ENCODE measurements at regions not wholly inside any gene's neighbourhood (a gene's known extent, or its start where the extent isn't known, plus 50 kb on each side); places are given as distances from the start of the nearest gene placed in this dataset.

DNA sequence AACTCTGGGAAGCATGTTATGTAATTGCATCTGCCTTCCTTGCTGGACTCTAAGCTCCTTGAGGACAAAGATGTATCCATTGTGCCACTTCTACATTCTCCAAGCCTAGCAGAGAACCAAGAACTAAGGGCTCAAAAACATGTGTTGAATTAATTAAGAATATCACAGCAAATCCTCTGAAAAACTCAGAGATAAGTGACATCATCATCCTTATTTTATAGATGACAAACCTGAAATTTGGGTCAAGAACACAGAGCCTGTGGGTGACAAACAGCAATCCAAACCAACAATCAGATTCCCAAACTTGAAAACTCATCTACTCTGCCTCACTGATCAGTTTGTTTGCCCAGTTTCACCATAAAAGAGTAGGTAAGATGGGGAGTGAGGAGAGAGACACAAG, 503.6 kb upstream of the LRRN3 start:
- TF ChIP-seq, protein P1, sequence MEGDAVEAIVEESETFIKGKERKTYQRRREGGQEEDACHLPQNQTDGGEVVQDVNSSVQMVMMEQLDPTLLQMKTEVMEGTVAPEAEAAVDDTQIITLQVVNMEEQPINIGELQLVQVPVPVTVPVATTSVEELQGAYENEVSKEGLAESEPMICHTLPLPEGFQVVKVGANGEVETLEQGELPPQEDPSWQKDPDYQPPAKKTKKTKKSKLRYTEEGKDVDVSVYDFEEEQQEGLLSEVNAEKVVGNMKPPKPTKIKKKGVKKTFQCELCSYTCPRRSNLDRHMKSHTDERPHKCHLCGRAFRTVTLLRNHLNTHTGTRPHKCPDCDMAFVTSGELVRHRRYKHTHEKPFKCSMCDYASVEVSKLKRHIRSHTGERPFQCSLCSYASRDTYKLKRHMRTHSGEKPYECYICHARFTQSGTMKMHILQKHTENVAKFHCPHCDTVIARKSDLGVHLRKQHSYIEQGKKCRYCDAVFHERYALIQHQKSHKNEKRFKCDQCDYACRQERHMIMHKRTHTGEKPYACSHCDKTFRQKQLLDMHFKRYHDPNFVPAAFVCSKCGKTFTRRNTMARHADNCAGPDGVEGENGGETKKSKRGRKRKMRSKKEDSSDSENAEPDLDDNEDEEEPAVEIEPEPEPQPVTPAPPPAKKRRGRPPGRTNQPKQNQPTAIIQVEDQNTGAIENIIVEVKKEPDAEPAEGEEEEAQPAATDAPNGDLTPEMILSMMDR (IDR thresholded peaks at IDR 0.05; ENCODE audit: low read depth, low read length, missing input control) = no peak
- TF ChIP-seq, protein P2, sequence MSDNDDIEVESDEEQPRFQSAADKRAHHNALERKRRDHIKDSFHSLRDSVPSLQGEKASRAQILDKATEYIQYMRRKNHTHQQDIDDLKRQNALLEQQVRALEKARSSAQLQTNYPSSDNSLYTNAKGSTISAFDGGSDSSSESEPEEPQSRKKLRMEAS (IDR thresholded peaks at IDR 0.05) = no peak
- no peak for TF ChIP-seq RAD21 (IDR thresholded peaks at IDR 0.05)
- TF ChIP-seq, protein P3, sequence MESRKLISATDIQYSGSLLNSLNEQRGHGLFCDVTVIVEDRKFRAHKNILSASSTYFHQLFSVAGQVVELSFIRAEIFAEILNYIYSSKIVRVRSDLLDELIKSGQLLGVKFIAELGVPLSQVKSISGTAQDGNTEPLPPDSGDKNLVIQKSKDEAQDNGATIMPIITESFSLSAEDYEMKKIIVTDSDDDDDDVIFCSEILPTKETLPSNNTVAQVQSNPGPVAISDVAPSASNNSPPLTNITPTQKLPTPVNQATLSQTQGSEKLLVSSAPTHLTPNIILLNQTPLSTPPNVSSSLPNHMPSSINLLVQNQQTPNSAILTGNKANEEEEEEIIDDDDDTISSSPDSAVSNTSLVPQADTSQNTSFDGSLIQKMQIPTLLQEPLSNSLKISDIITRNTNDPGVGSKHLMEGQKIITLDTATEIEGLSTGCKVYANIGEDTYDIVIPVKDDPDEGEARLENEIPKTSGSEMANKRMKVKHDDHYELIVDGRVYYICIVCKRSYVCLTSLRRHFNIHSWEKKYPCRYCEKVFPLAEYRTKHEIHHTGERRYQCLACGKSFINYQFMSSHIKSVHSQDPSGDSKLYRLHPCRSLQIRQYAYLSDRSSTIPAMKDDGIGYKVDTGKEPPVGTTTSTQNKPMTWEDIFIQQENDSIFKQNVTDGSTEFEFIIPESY (IDR thresholded peaks at IDR 0.05) = no peak
- no peak for TF ChIP-seq TAF1 (conservative IDR thresholded peaks at IDR 0.05)
- TF ChIP-seq JUND (IDR thresholded peaks at IDR 0.05) = no peak
- no peak for TF ChIP-seq RXRA (IDR thresholded peaks at IDR 0.05)
- TF ChIP-seq, protein P4, sequence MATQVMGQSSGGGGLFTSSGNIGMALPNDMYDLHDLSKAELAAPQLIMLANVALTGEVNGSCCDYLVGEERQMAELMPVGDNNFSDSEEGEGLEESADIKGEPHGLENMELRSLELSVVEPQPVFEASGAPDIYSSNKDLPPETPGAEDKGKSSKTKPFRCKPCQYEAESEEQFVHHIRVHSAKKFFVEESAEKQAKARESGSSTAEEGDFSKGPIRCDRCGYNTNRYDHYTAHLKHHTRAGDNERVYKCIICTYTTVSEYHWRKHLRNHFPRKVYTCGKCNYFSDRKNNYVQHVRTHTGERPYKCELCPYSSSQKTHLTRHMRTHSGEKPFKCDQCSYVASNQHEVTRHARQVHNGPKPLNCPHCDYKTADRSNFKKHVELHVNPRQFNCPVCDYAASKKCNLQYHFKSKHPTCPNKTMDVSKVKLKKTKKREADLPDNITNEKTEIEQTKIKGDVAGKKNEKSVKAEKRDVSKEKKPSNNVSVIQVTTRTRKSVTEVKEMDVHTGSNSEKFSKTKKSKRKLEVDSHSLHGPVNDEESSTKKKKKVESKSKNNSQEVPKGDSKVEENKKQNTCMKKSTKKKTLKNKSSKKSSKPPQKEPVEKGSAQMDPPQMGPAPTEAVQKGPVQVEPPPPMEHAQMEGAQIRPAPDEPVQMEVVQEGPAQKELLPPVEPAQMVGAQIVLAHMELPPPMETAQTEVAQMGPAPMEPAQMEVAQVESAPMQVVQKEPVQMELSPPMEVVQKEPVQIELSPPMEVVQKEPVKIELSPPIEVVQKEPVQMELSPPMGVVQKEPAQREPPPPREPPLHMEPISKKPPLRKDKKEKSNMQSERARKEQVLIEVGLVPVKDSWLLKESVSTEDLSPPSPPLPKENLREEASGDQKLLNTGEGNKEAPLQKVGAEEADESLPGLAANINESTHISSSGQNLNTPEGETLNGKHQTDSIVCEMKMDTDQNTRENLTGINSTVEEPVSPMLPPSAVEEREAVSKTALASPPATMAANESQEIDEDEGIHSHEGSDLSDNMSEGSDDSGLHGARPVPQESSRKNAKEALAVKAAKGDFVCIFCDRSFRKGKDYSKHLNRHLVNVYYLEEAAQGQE (IDR thresholded peaks at IDR 0.05) = no peak
- TF ChIP-seq FOXA1 (IDR thresholded peaks at IDR 0.05) = no peak
- no peak for TF ChIP-seq SP1 (IDR thresholded peaks at IDR 0.05)
- TF ChIP-seq EGR1 (IDR thresholded peaks at IDR 0.05; ENCODE audit: low read depth in 2 of 2) = no peak
- TF ChIP-seq FOXA2 (IDR thresholded peaks at IDR 0.05) = no peak
- TF ChIP-seq, protein P5, sequence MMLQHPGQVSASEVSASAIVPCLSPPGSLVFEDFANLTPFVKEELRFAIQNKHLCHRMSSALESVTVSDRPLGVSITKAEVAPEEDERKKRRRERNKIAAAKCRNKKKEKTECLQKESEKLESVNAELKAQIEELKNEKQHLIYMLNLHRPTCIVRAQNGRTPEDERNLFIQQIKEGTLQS (IDR thresholded peaks at IDR 0.05) = no peak
- TF ChIP-seq HNF4G (IDR thresholded peaks at IDR 0.05) = no peak

All from liver (tissue), 3 donors.